CD8-positive, alpha-beta memory T cell (primary cell): ENCODE measurements at regions not wholly inside any gene's neighbourhood (a gene's known extent, or its start where the extent isn't known, plus 50 kb on each side); places are given as distances from the start of the nearest gene placed in this dataset.
"Not testable (repeated sequence)": the region's sequence is repeated elsewhere in the genome, so short reads cannot be mapped to it uniquely, and the experiment has no call there.

Experiments used
- CTCF ChIA-PET: fragments of 350-600 bp; sonication (Branson Sonifier 250); formaldehyde crosslinking; loops from one replicate; lab custom pipeline; 2021; ENCODE audit warnings: antibody characterized with exemption; lab: Charles Lee
- POLR2A ChIA-PET: fragments of 350-600 bp; sonication (Branson Sonifier 250); formaldehyde crosslinking; loops from one replicate; lab custom pipeline; 2021; ENCODE audit warnings: antibody characterized with exemption; lab: Charles Lee
- DNase-seq, 5 donors: peaks; one replicate each; pipeline versions ENCODE4 v3.0.0 to v3.0.0-alpha.2; 2020 to 2022; ENCODE audit warnings: mixed read lengths in 1 of 5
- H3K27ac ChIP-seq: one replicate; pipeline ENCODE4 v1.7.0; 2013; ENCODE audit warnings: low read depth, mild to moderate bottlenecking, low read length, moderate library complexity
- H3K27me3 ChIP-seq: 2 replicates; pipeline ENCODE4 v1.7.0; 2013; ENCODE audit warnings: low read length, mild to moderate bottlenecking; ENCODE audit not compliant: insufficient read depth, poor library complexity, severe bottlenecking
- H3K36me3 ChIP-seq: 2 replicates; pipeline ENCODE4 v1.7.0; 2013; ENCODE audit warnings: mild to moderate bottlenecking, low read length, moderate library complexity; ENCODE audit not compliant: insufficient read depth
- H3K4me1 ChIP-seq: 2 replicates; pipeline ENCODE4 v1.7.0; 2013; ENCODE audit warnings: mild to moderate bottlenecking, low read length, moderate library complexity; ENCODE audit not compliant: insufficient read depth
- H3K4me3 ChIP-seq: 2 replicates; pipeline ENCODE4 v1.7.0; 2013; ENCODE audit warnings: mild to moderate bottlenecking, low read length
- H3K9me3 ChIP-seq: 2 replicates; pipeline ENCODE4 v1.7.0; 2013; ENCODE audit warnings: mild to moderate bottlenecking, low read length
- H3K27ac Mint-ChIP-seq, 8 donors: one replicate each; pipeline ENCODE4 v1.8.0; 2020 to 2021; ENCODE audit warnings: mixed read lengths in 8 of 8, mild to moderate bottlenecking in 6 of 8, inconsistent platforms in 3 of 8, moderate library complexity in 3 of 8
- H3K27me3 Mint-ChIP-seq, 2 donors: one replicate each; pipeline ENCODE4 v1.8.0; 2020 to 2021; ENCODE audit warnings: mixed read lengths in 2 of 2, mild to moderate bottlenecking in 1 of 2, moderate library complexity in 1 of 2
- H3K36me3 Mint-ChIP-seq, 3 donors: one replicate each; pipeline ENCODE4 v1.8.0; 2020 to 2021; ENCODE audit warnings: mixed read lengths in 3 of 3, inconsistent platforms in 1 of 3, mild to moderate bottlenecking in 1 of 3
- H3K4me1 Mint-ChIP-seq, 3 donors: one replicate each; pipeline ENCODE4 v1.8.0; 2020 to 2021; ENCODE audit warnings: mixed read lengths in 3 of 3, inconsistent platforms in 1 of 3, mild to moderate bottlenecking in 1 of 3
- H3K4me3 Mint-ChIP-seq, 7 donors: one replicate each; pipeline ENCODE4 v1.8.0; 2020 to 2021; ENCODE audit warnings: mixed read lengths in 7 of 7, mild to moderate bottlenecking in 6 of 7, moderate library complexity in 4 of 7, inconsistent platforms in 2 of 7
- H3K9me3 Mint-ChIP-seq, 5 donors: one replicate each; pipeline ENCODE4 v1.8.0; 2020 to 2022; ENCODE audit warnings: mixed read lengths in 5 of 5, mild to moderate bottlenecking in 3 of 5, moderate library complexity in 2 of 5, inconsistent platforms in 1 of 5

GRCh38 chr9:40934480-40934879 lies 194.0 kb downstream of the FOXD4L6 start:
- peaks cover 4 to 62% (median 50%) of the 10 kb centered on the region in 5 donors for H3K9me3 Mint-ChIP-seq
- not testable (repeated sequence) for H3K27ac Mint-ChIP-seq, H3K4me3 Mint-ChIP-seq

GRCh38 chr9:40930426-40930825 lies 198.1 kb downstream of the FOXD4L6 start:
- H3K27ac Mint-ChIP-seq, H3K4me1 Mint-ChIP-seq, DNase-seq, H3K4me3 ChIP-seq, H3K36me3 ChIP-seq, POLR2A ChIA-PET, CTCF ChIA-PET, H3K4me1 ChIP-seq, H3K27ac ChIP-seq, H3K27me3 ChIP-seq, H3K4me3 Mint-ChIP-seq, H3K27me3 Mint-ChIP-seq: not testable (repeated sequence)
- H3K9me3 ChIP-seq = peaks cover 46% of the 10 kb centered on the region
- H3K9me3 Mint-ChIP-seq = peaks cover 17 to 79% (median 77%) of the 10 kb centered on the region in 5 donors
- peaks cover 0 to 39% (median 7%) of the 10 kb centered on the region in 3 donors for H3K36me3 Mint-ChIP-seq

More at GRCh38 chr9:40934480-40934879, 194.0 kb downstream of the FOXD4L6 start:
- H3K27me3 ChIP-seq, H3K27me3 Mint-ChIP-seq, H3K4me1 Mint-ChIP-seq, CTCF ChIA-PET, DNase-seq, H3K9me3 ChIP-seq, POLR2A ChIA-PET, H3K4me1 ChIP-seq, H3K27ac ChIP-seq, H3K36me3 ChIP-seq, H3K4me3 ChIP-seq: not testable (repeated sequence)
- H3K36me3 Mint-ChIP-seq = peaks cover 1 to 35% (median 8%) of the 10 kb centered on the region in 3 donors

GRCh38 chr9:40929488-40929845 lies 199.0 kb downstream of the FOXD4L6 start:
- H3K36me3 ChIP-seq, DNase-seq, CTCF ChIA-PET, H3K4me3 Mint-ChIP-seq, H3K27ac Mint-ChIP-seq, H3K4me1 Mint-ChIP-seq, H3K4me1 ChIP-seq, H3K27me3 ChIP-seq, H3K27me3 Mint-ChIP-seq, H3K27ac ChIP-seq, POLR2A ChIA-PET, H3K4me3 ChIP-seq: not testable (repeated sequence)
- H3K9me3 ChIP-seq = peaks cover 50% of the 10 kb centered on the region
- Mint-ChIP-seq H3K36me3 (peaks cover 0 to 49% (median 7%) of the 10 kb centered on the region in 3 donors), H3K9me3 (peaks cover 27 to 88% (median 87%) of the 10 kb centered on the region in 5 donors)

GRCh38 chr9:40928803-40929487 lies 199.5 kb downstream of the FOXD4L6 start:
- no peaks in the 10 kb centered on the region for H3K4me1 Mint-ChIP-seq
- CTCF ChIA-PET = no interaction called here
- H3K27me3 ChIP-seq = no peaks in the 10 kb centered on the region
- H3K4me3 Mint-ChIP-seq = no peak overlapping the region
- no peaks in the 10 kb centered on the region for H3K27me3 Mint-ChIP-seq
- H3K27ac ChIP-seq = no peak overlapping the region
- no peak for DNase-seq
- no peaks in the 10 kb centered on the region for H3K4me1 ChIP-seq
- no peak overlapping the region for H3K27ac Mint-ChIP-seq
- H3K36me3 Mint-ChIP-seq = peaks cover 0 to 51% (median 7%) of the 10 kb centered on the region in 3 donors
- POLR2A ChIA-PET = no interaction called here
- H3K4me3 ChIP-seq = no peak overlapping the region
- no peaks in the 10 kb centered on the region for H3K36me3 ChIP-seq
- H3K9me3 ChIP-seq = peaks cover 45% of the 10 kb centered on the region
- H3K9me3 Mint-ChIP-seq = peaks cover 29 to 94% (median 92%) of the 10 kb centered on the region in 5 donors

- Mint-ChIP-seq H3K27ac (no peak overlapping the region), H3K27me3 (no peaks in the 10 kb centered on the region), H3K4me1 (no peaks in the 10 kb centered on the region), H3K9me3 (peaks cover 35 to 96% (median 95%) of the 10 kb centered on the region in 5 donors), H3K4me3 (no peak overlapping the region), H3K36me3 (peaks cover 0 to 50% (median 5%) of the 10 kb centered on the region in 3 donors)
- Histone ChIP-seq H3K36me3 (no peaks in the 10 kb centered on the region), H3K9me3 (peaks cover 44% of the 10 kb centered on the region), H3K4me3 (no peak overlapping the region), H3K27me3 (no peaks in the 10 kb centered on the region), H3K4me1 (no peaks in the 10 kb centered on the region), H3K27ac (no peak overlapping the region)
- ChIA-PET POLR2A (no interaction called here), CTCF (no interaction called here)
- DNase-seq = no peak
These were observed 200.4 kb downstream of the FOXD4L6 start for GRCh38 chr9:40927851-40928802.

- CTCF ChIA-PET = no interaction called here
- Histone ChIP-seq H3K27me3 (no peaks in the 10 kb centered on the region), H3K4me1 (no peaks in the 10 kb centered on the region), H3K4me3 (no peak overlapping the region), H3K27ac (no peak overlapping the region), H3K36me3 (no peaks in the 10 kb centered on the region), H3K9me3 (peaks cover 44% of the 10 kb centered on the region)
- no peak for DNase-seq
- Mint-ChIP-seq H3K4me3 (no peak overlapping the region), H3K4me1 (no peaks in the 10 kb centered on the region), H3K27me3 (no peaks in the 10 kb centered on the region), H3K27ac (no peak overlapping the region), H3K36me3 (peaks cover 0 to 46% (median 3%) of the 10 kb centered on the region in 3 donors), H3K9me3 (peaks cover 41 to 99% (median 97%) of the 10 kb centered on the region in 5 donors)
- POLR2A ChIA-PET = no interaction called here
These were observed 201.2 kb downstream of the FOXD4L6 start for GRCh38 chr9:40927260-40927631.

- H3K27me3 Mint-ChIP-seq = no peaks in the 10 kb centered on the region
- Histone ChIP-seq H3K27ac (no peak overlapping the region), H3K4me3 (no peak overlapping the region), H3K4me1 (no peaks in the 10 kb centered on the region), H3K36me3 (no peaks in the 10 kb centered on the region), H3K9me3 (peaks cover 44% of the 10 kb centered on the region), H3K27me3 (no peaks in the 10 kb centered on the region)
- no peak overlapping the region for H3K4me3 Mint-ChIP-seq
- ChIA-PET POLR2A (no interaction called here), CTCF (no interaction called here)
- peaks cover 0 to 43% (median 0%) of the 10 kb centered on the region in 3 donors for H3K36me3 Mint-ChIP-seq
- H3K4me1 Mint-ChIP-seq = no peaks in the 10 kb centered on the region
- no peak overlapping the region for H3K27ac Mint-ChIP-seq
- H3K9me3 Mint-ChIP-seq = peaks cover 41 to 99% (median 96%) of the 10 kb centered on the region in 5 donors
- no peak for DNase-seq
These were observed 201.8 kb downstream of the FOXD4L6 start for GRCh38 chr9:40926404-40927259.
